GM18511 (cell line): ENCODE measurements at regions not wholly inside any gene's neighbourhood (a gene's known extent, or its start where the extent isn't known, plus 50 kb on each side); places are given as distances from the start of the nearest gene placed in this dataset.
"Not testable (repeated sequence)": the region's sequence is repeated elsewhere in the genome, so short reads cannot be mapped to it uniquely, and the experiment has no call there.

ENCODE experiments used
- ATAC-seq: cut with Tn5 transposase; IDR thresholded peaks from one replicate; pipeline ENCODE4 v1.9.1; 2021; ENCODE audit warnings: mild to moderate bottlenecking, moderate library complexity; ENCODE audit not compliant: unreplicated experiment

DNA sequence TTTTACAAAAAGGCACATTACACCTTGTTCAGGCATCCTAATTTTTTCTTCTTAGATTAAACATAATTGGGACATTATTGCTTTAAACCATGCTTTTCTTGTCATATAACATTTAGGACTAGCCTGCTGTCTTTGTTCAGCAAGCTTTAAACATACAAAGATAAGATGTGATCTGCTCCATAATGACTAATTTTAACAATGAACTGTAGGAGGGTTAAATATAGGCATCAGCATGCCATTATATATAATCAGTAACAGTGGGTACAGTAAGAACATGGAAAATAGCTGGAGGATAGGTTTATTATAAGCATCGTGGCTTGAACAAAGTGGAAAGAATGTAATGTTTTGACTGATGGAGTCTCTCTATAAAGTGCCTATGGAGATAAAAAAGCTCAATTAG is 661.7 kb downstream of the SLITRK6 start:
- ATAC-seq: no peak

GRCh38 chr13:85132986-85133385 is 666.2 kb downstream of the SLITRK6 start:
- ATAC-seq: no peak

GRCh38 chr13:85123501-85123900 is 675.7 kb downstream of the SLITRK6 start:
- ATAC-seq: not testable (repeated sequence)

GRCh38 chr13:85108356-85108755 is 690.9 kb downstream of the SLITRK6 start:
- no peak for ATAC-seq

DNA sequence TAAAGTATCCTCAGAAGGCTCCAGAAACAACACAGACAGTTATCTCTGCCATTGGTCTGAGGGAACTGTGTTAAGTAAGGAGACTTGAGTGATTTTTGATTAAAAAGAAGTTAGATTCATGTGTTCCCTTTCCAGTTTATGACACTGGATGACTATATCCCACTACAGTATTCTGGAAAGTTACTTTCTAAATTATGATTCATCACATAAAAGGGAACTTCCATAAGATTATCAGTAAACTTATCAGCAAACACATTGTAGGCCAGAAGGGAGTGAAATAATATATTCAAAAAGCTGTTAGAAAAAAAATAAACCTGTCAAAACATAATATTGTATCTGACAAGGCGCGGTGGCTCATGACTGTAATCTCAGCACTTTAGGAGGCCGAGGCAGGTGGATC is 700.0 kb downstream of the SLITRK6 start:
- ATAC-seq: no peak

DNA sequence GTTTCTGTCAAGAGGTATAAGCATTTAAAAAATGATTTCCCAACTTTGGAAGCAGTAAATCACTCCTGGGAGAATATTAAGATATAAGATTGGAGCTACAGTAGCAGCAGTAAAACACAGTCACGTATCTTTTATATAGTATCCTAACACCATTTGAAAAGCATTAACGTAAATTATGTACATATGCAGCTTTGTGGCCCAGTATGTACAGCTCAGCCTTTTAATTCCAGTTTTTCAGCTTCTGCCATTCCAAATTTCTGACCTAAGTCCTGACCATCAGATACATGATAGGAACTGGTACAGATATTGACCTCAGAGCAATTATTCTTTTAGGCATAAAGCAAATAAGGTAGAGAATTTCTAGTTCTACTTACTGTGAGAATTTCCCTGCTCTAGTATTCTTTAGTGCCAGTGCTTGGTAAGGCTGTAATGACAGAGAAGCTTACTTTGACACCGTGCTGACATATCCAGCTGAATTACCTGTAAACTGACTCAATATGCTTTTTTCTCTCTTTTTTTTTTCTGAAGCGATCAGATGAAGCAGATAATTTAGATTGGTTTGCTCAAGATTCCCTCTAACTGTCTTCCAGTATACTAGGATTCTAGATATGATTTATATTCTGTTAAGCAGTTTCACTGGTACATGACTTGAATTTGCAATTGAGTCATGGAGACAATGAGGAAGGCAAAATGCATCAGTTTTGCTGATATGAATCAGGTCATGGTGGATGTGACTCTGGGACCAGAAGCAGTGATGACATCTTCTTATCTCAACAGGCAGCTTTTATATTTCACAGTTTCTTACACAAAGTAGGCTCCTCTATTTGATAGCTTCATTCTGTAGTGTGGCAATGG is 703.6 kb downstream of the SLITRK6 start:
- no peak for ATAC-seq

DNA sequence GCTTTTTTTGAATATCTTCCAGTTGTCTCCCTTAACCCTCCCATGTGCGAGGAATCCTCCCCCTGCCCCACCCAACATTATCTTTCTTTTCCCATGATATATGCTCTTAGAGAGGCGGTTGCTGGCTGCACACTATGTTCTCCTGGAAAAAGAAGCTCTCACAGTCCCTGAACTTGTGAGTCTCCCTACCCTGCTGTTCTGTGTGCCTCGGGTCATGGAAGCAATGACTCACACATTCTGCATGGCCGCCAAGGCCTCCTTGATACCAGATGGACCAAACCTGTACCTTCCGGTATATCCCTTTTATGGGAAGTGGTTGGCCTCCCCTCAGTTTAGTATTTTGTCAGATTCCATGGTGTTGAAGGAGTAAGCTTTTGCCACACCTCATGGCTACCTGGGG is 705.4 kb downstream of the SLITRK6 start:
- ATAC-seq: no peak

GRCh38 chr13:85091631-85092234 is 707.5 kb downstream of the SLITRK6 start:
- ATAC-seq: no peak

GRCh38 chr13:85089186-85089585 is 710.0 kb downstream of the SLITRK6 start:
- ATAC-seq: no peak

DNA sequence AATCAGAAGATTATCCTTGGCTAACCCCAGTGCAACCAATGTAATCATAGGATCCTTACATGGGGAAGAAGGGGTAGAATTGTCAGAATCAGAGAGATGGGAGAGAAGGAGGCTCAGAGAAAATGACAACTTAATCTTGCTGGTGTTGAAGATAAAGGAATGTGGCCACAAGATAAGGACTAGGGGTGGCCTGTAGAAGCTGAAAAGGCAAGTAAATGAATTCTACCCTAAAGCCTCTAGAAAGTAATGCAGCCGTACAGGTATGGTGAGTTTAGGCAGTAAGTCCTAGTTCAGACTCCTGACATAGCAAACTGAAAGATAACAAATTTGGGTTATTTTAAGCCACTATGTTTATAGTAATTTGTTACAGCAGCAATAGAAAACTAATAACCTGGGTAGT is 718.5 kb downstream of the SLITRK6 start:
- ATAC-seq: no peak

- ATAC-seq: no peak
Observed at GRCh38 chr13:85076343-85076742, 722.9 kb downstream of the SLITRK6 start.

GRCh38 chr13:85074543-85075313 is 724.5 kb downstream of the SLITRK6 start:
- ATAC-seq: no peak

GRCh38 chr13:85068231-85068630 is 731.0 kb downstream of the SLITRK6 start:
- no peak for ATAC-seq

DNA sequence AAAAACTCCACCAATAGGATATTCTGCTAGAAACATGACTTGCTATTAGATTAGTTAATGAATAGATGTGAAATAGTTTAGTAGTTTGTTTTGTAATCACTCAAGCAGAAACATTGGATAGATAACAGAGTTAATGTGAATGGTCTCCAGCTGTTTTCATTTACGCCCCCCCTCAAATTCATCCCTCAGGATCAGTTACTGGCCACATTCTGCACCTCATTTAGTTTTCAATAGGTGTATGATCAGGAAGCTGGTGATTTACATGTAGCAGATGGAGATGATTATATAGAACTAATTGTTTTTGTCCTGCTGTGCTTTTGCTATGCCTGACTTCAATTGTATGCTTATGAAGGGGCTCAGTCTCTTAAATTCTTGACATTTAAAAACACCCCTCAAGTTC is 759.0 kb downstream of the SLITRK6 start:
- no peak for ATAC-seq

DNA sequence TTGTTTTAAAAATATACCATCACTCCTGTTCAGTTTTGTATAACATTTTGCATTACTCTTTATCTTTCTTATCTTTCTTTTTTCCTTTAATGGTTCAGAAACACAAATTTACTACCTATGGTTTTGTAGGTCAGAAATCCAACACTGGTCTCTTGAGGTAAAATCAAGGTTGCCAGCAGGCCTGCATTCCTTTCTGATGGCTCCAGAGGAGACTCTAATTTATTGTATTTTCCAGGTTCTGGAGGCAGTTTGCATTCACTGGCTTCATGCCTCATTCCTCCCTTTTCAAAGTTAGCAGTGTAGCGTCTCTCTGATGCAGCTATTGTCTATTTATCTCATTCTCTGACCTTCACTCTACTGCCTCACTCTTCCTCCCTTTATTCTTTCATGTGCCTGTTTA is 767.4 kb downstream of the SLITRK6 start:
- no peak for ATAC-seq

- no peak for ATAC-seq
Observed at GRCh38 chr13:85028035-85028434, 771.2 kb downstream of the SLITRK6 start.

DNA sequence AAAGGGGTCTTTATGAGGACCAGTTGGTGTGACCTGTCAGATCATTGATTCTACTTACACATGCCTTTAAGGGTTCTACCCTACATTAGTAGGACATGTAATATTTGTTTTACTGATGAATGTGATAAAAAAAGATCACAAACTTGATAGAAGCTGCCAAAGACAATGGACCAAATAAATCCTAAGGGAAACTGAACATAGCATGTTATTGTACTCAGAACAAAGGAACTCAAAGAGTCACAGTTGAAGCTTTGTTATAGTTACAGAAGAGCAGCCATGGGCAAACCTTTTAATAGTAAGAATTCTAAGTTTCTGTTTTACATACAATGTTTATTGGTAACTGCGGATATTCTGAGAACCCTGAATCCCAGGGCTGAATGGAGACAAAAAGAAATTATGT is 780.1 kb downstream of the SLITRK6 start:
- no peak for ATAC-seq

- ATAC-seq: no peak
Observed at GRCh38 chr13:85013006-85013405, 786.2 kb downstream of the SLITRK6 start.

- no peak for ATAC-seq
Observed at GRCh38 chr13:85009447-85009846, 789.8 kb downstream of the SLITRK6 start.

GRCh38 chr13:84999252-84999651 is 800.0 kb downstream of the SLITRK6 start:
- ATAC-seq: no peak

- ATAC-seq: no peak
Observed at GRCh38 chr13:84998681-84999080, 800.5 kb downstream of the SLITRK6 start.

DNA sequence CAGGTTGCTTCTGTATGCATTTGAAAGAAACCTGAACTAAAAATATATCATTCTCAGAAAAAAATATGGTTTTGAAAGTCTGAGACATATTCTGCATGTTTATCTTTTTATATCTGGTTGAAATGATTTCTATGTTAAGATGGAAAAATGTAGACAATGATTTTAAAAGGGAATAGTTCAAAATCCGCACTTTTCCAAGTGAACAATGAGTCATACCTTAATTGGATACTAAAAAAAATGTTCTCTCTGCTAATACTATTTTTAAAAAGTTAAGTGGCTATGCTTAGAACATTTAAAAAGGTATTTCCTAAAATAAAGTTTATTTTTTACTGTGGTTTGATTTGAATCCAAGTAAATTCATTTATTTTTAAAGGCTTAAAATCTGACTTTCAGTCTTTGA is 801.4 kb downstream of the SLITRK6 start:
- no peak for ATAC-seq
